HG03095 (cell line): ENCODE measurements at regions not wholly inside any gene's neighbourhood (a gene's known extent, or its start where the extent isn't known, plus 50 kb on each side); places are given as distances from the start of the nearest gene placed in this dataset.

Source experiments
- ATAC-seq: cut with Tn5 transposase; IDR thresholded peaks from one replicate; pipeline ENCODE4 v1.9.1; 2021; ENCODE audit warnings: moderate library complexity; ENCODE audit not compliant: unreplicated experiment

GRCh38 chr16:79543219-79543618 is 57.3 kb downstream of the MAF start:
- ATAC-seq = no peak

- no peak for ATAC-seq
Measured at GRCh38 chr16:79542237-79542774, 58.2 kb downstream of the MAF start.

- ATAC-seq = no peak
Measured at GRCh38 chr16:79540825-79541595, 59.5 kb downstream of the MAF start.

GRCh38 chr16:79537584-79537983 is 63.0 kb downstream of the MAF start:
- no peak for ATAC-seq

- ATAC-seq = no peak
Measured at GRCh38 chr16:79536958-79537357, 63.6 kb downstream of the MAF start.

GRCh38 chr16:79535130-79535529 is 65.4 kb downstream of the MAF start:
- no peak for ATAC-seq

GRCh38 chr16:79534143-79534542 is 66.4 kb downstream of the MAF start:
- ATAC-seq = no peak

- ATAC-seq = no peak
Measured at GRCh38 chr16:79533292-79533691, 67.2 kb downstream of the MAF start.

- no peak for ATAC-seq
Measured at GRCh38 chr16:79532785-79533184, 67.8 kb downstream of the MAF start.

GRCh38 chr16:79532273-79532672 is 68.3 kb downstream of the MAF start:
- no peak for ATAC-seq

- no peak for ATAC-seq
Measured at GRCh38 chr16:79528338-79528737, 72.2 kb downstream of the MAF start.

GRCh38 chr16:79523971-79524370 is 76.6 kb downstream of the MAF start:
- ATAC-seq = no peak

GRCh38 chr16:79519448-79519847 is 81.1 kb downstream of the MAF start:
- ATAC-seq = no peak

GRCh38 chr16:79517156-79517555 is 83.4 kb downstream of the MAF start:
- no peak for ATAC-seq

- no peak for ATAC-seq
Measured at GRCh38 chr16:79510879-79511278, 89.7 kb downstream of the MAF start.

GRCh38 chr16:79509906-79510305 is 90.6 kb downstream of the MAF start:
- ATAC-seq = no peak

GRCh38 chr16:79509211-79509631 is 91.3 kb downstream of the MAF start:
- no peak for ATAC-seq

GRCh38 chr16:79508294-79508693 is 92.2 kb downstream of the MAF start:
- no peak for ATAC-seq

GRCh38 chr16:79505344-79505743 is 95.2 kb downstream of the MAF start:
- ATAC-seq = no peak

GRCh38 chr16:79503511-79503910 is 97.0 kb downstream of the MAF start:
- ATAC-seq = no peak

- ATAC-seq = no peak
Measured at GRCh38 chr16:79501446-79501845, 99.1 kb downstream of the MAF start.

- no peak for ATAC-seq
Measured at GRCh38 chr16:79500866-79501265, 99.7 kb downstream of the MAF start.

GRCh38 chr16:79500286-79500685 is 100.3 kb downstream of the MAF start:
- no peak for ATAC-seq
